NCI-H2227 (cell line): ENCODE measurements at regions not wholly inside any gene's neighbourhood (a gene's known extent, or its start where the extent isn't known, plus 50 kb on each side); places are given as distances from the start of the nearest gene placed in this dataset.

Source experiments
- DNase-seq: peaks from one replicate; lab custom pipeline; 2025; ENCODE audit not compliant: unreplicated experiment; lab: John Stamatoyannopoulos, UW

DNA sequence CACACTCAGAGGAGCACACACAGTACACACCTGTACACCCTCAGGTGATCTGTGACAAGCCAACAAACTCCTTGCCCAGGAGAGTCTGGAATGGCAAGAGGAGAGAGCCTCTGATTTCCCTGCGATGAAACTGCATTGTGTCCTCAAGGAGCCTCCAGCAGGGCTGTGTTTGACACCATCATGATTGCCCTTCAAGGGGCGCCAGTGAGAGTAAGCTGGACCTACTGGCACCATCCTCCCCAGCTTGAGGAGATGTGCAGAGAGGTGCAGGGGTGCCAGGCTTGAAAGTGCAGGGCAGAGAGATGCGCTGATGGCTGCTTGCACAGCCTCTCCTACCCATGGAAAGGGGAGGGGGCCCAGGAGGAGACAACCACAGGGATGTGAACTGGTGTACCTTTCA lies 188.8 kb upstream of the CADM1 start:
- DNase-seq = no peak

- no peak for DNase-seq
These were observed 186.8 kb upstream of the CADM1 start for GRCh38 chr11:115691030-115691429.

DNA sequence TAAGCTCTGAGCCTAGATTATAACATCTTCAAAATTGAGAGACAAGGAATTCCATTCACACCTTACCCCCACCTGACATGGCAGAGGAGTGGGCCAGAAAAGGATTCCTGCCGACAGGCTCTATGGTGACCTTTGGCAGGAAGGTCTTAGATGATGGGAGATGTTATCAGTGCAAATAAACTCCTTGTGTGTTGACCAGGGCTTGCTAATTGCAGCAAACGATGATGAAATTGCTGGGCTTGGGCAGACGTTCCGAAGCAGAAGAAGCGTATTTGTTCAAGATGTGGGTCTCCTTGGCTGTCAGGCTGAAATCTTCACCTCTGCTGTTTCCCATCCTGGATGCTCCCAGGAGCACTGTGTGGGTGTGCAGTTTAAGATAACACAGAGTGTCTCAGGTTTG lies 183.7 kb upstream of the CADM1 start:
- DNase-seq = no peak

GRCh38 chr11:115684699-115685098 lies 180.5 kb upstream of the CADM1 start:
- DNase-seq = no peak

- DNase-seq = no peak
These were observed 179.9 kb upstream of the CADM1 start for GRCh38 chr11:115684135-115684534.

DNA sequence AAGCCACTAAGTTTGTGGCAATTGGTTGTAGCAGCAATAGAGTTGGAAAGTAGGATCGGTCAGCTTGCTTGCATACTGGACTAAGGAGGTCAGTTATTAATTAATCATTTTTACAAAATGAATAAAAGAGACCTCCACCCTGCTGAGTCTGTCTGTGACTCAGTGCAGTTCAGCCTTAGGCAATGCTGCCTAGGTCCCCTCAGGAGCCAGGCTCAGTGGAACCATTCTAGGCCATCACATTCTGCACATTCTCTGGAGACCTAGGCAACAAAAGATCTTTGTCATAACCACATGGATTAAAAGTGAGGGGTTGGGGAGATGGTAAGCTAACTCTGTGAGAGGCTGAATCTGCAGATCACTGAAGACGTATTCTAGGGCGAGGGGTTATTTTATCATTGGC lies 178.7 kb upstream of the CADM1 start:
- no peak for DNase-seq

DNA sequence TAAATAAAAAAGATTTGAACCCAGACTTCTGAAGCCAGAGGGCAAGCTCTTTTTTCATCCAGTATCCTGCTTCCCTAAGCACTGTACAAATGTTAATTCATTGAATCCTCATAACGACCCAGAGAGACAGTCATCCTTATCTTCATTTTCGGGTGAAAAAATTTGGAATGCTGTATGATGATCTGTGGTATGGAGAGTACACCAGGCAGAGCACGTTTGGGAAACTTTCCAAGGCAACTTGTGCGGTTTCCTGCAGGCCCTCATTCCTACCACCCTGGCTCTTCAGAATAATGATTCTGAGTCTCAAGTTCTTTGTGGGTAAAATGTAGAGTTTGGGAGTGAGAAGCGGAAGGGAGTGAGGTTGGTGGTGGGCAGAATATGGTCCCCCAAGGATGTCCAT lies 177.9 kb upstream of the CADM1 start:
- no peak for DNase-seq

GRCh38 chr11:115679945-115680344 lies 175.7 kb upstream of the CADM1 start:
- no peak for DNase-seq

DNA sequence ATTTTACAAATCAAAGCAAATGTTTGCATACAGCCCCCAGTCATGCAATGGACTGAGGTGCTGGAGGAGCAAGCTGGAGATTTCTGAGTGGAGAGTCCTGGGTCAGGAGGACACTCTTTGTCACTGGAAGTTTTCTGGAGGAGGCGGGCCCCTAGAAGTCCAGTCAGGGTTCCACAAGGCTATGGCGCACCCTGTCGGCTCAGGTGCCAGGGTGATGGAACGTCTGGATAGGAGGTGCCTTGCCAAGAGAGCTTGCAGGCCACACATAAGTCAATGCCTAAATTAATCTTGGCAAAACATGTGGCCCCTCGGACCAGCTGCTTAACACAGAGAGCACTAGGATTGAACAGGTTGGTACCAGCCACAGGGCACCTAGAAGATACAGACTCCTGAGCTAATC lies 174.7 kb upstream of the CADM1 start:
- DNase-seq = no peak

- DNase-seq = no peak
These were observed 173.0 kb upstream of the CADM1 start for GRCh38 chr11:115677190-115677589.

- no peak for DNase-seq
These were observed 172.6 kb upstream of the CADM1 start for GRCh38 chr11:115676768-115677167.

GRCh38 chr11:115676206-115676605 lies 172.0 kb upstream of the CADM1 start:
- peak; percentile 43 for DNase-seq

- DNase-seq = peak; percentile 18
These were observed 170.8 kb upstream of the CADM1 start for GRCh38 chr11:115674937-115675544.

GRCh38 chr11:115674176-115674936 lies 170.1 kb upstream of the CADM1 start:
- DNase-seq = no peak

GRCh38 chr11:115673720-115674119 lies 169.5 kb upstream of the CADM1 start:
- DNase-seq = no peak

DNA sequence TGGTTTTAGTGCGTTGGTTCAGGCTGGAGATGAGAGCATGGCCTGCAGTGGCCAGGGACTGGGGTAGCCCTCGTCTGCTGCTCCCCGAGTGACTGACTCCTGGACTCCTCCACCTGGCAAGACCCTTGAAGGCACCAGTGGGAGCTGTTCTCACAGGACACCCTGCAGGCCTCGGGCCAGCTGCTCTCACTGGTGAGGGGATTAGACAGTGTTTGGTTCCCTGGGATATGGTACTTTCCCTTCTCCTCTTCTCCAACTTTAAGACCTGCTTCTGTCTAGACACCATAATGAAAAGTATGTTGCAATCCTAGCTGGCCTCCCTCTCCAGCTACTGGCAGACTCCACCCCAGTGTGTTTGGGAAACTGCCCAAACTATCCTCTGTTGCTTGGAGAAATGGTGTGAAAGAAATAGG lies 168.8 kb upstream of the CADM1 start:
- no peak for DNase-seq

- DNase-seq = no peak
These were observed 168.2 kb upstream of the CADM1 start for GRCh38 chr11:115672412-115672811.

DNA sequence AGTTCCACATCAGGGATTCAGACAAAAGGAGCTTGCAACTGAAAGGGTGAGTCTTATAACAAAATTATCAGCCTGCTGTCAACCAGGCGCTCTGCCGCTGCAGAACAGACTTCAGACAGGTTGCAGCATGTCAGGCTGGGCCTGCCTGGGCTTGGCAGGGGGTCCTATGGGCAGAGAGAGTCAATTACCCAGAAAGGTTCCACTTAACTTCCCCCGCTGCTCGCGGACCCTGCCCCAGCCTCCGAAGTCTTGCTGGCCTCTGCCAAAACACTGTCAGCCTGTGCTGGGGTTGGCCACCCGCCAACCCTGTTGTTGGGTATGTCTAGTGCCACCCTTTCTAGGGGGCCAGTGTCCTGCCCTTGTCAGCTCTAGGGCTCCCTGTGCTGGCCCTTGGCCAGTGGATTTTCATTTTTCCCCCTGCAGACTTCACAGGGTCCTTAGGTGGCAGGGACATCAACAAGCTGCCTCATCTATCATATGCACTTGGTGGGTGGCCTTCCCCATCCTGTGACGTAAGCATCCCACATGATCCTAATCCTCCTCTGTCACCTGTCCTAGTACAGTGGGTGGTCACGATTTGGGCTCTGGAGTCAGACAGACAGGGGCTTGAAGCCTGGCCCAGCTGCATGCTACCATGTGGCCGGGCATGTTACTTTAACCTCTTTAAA lies 166.5 kb upstream of the CADM1 start:
- DNase-seq = peak; percentile 54

DNA sequence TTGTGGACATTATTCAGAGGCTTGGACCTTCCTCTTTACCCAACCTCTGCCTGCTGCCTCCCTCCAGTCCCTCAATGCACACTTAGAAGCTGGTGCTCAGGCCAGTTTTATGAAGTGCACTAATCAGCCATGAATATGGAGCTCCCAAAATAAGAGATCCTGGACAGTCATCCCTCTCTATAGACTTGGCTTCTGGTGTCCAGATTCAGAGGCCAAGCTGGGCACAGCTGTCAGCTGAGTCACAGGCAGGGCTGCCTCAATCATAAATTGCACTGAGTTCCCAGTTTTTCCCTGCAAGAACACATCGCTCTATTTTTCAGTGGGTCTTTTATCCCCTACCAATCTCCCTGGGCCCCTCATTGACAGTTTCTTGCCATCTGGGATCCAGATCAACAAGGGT lies 161.7 kb upstream of the CADM1 start:
- no peak for DNase-seq

GRCh38 chr11:115665175-115665821 lies 161.1 kb upstream of the CADM1 start:
- DNase-seq = peak; percentile 39

DNA sequence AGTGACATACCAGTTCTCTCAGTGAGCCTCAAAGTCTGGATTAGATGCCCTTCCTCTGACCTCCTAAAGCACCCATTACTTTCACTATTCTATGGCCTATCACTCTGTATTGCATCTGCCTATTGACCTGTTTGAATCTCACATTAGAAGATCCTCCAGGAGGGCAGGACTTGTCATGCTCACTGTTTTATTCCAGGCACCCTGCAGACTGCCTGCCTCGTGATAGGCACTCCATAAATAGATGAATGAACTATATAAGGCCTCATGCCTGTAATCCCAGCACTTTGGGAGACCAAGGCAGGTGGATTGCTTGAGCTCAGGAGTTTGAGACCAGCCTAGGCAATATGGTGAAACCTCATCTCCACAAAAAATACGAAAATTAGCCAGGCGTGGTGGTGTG lies 160.1 kb upstream of the CADM1 start:
- DNase-seq = no peak

GRCh38 chr11:115663790-115664189 lies 159.6 kb upstream of the CADM1 start:
- no peak for DNase-seq
